DOHH2 (cell line): ENCODE measurements at regions not wholly inside any gene's neighbourhood (a gene's known extent, or its start where the extent isn't known, plus 50 kb on each side); places are given as distances from the start of the nearest gene placed in this dataset.

Experiments used
- H3F3A ChIP-seq: fragments of 200-600 bp; sonication (generic), shearing (Covaris generic); 2 replicates; pipeline ENCODE4 v1.6.0; 2016; ENCODE audit warnings: antibody characterized with exemption, mild to moderate bottlenecking; ENCODE audit not compliant: control insufficient read depth, insufficient read depth
- H3K27ac ChIP-seq: fragments of 200-600 bp; sonication (generic); 2 replicates; pipeline ENCODE4 v1.5.1; 2014; ENCODE audit warnings: low read depth, mild to moderate bottlenecking, low read length, moderate library complexity
- H3K27me3 ChIP-seq: fragments of 200-600 bp; sonication (generic); 2 replicates; pipeline ENCODE4 v1.6.1; 2014; ENCODE audit warnings: mild to moderate bottlenecking, low read length, mixed read lengths; ENCODE audit not compliant: control insufficient read depth
- H3K36me3 ChIP-seq: fragments of 200-600 bp; sonication (generic); 2 replicates; pipeline ENCODE4 v1.6.1; 2014; ENCODE audit warnings: mild to moderate bottlenecking, low read length, moderate library complexity, mixed read lengths; ENCODE audit not compliant: control insufficient read depth
- H3K4me1 ChIP-seq: fragments of 200-600 bp; sonication (generic); 2 replicates; pipeline ENCODE4 v1.6.1; 2014; ENCODE audit warnings: mild to moderate bottlenecking, low read length, mixed read lengths; ENCODE audit not compliant: control insufficient read depth
- H3K4me2 ChIP-seq: fragments of 200-600 bp; sonication (generic); 2 replicates; pipeline ENCODE4 v1.6.0; 2014; ENCODE audit warnings: mild to moderate bottlenecking, low read length, moderate library complexity
- H3K4me3 ChIP-seq: fragments of 200-600 bp; sonication (generic); 2 replicates; pipeline ENCODE4 v1.5.1; 2014; ENCODE audit warnings: mild to moderate bottlenecking, low read length, mixed read lengths
- H3K79me2 ChIP-seq: fragments of 200-600 bp; sonication (generic); 2 replicates; pipeline ENCODE4 v1.6.1; 2014; ENCODE audit warnings: mild to moderate bottlenecking, low read length, mixed read lengths; ENCODE audit not compliant: control insufficient read depth
- H3K9me2 ChIP-seq: fragments of 200-600 bp; sonication (generic); replicated peaks from 2 replicates; pipeline ENCODE4 v1.6.1; 2014; ENCODE audit warnings: mild to moderate bottlenecking, low read length, mixed read lengths; ENCODE audit not compliant: control insufficient read depth
- H3K9me3 ChIP-seq: fragments of 200-600 bp; sonication (generic); 2 replicates; pipeline ENCODE4 v1.6.1; 2014; ENCODE audit warnings: antibody characterized with exemption, low read length, mixed read lengths; ENCODE audit not compliant: control insufficient read depth, insufficient read depth
- H4K20me1 ChIP-seq: fragments of 200-600 bp; sonication (generic); 2 replicates; pipeline ENCODE4 v1.6.0; 2014; ENCODE audit warnings: low read depth, mild to moderate bottlenecking, antibody characterized with exemption, low read length, moderate library complexity; ENCODE audit not compliant: control insufficient read depth, insufficient read depth
- EZH2phosphoT487 ChIP-seq: fragments of 200-600 bp; sonication (generic); IDR thresholded peaks from 2 replicates; pipeline ENCODE4 v1.6.1; 2017; ENCODE audit warnings: borderline replicate concordance, mild to moderate bottlenecking, antibody characterized with exemption, low read length, moderate library complexity, mixed read lengths
- TF ChIP-seq, protein P1 (sequence below): fragments of 200-600 bp; sonication (generic); IDR thresholded peaks from one replicate; pipeline ENCODE4 v1.5.1; 2014; ENCODE audit warnings: antibody characterized with exemption, mild to moderate bottlenecking, low read depth, low read length; ENCODE audit not compliant: poor library complexity, severe bottlenecking

DNA sequence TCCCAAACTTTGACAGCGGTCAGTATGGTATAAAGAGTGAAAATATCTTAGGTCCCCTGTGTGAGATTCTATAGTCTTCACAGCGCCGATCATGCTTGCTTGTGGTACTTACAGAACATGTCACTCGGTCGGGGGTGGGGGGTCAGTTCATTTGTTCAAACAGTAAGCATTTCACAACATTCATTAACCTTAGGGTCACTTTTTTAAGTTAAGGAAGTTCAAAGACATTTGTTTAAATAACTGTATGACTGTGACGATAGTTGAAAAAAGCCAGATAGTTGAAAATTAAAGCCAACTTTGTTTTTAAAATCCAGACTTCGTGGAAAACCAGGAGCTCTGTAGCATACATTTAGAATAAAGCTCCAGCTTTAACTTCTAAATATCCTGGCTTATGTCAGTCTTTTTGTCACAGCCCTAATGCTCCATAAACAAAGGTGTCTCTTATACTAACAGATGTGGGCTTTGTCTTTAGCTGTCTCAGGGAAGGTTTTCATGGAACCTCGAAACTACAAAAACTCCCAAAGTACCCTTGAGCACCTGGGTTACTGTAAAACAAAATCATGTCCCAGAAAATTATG, 57.9 kb upstream of the PHACTR2 start:
- Histone ChIP-seq H3K4me3 (no peak overlapping the region), H3K4me2 (no peak overlapping the region), H3K9me2 (no peaks in the 10 kb centered on the region), H3K9me3 (no peaks in the 10 kb centered on the region), H4K20me1 (no peaks in the 10 kb centered on the region), H3K4me1 (no peaks in the 10 kb centered on the region), H3K79me2 (no peaks in the 10 kb centered on the region), H3K27ac (no peak overlapping the region), H3K36me3 (no peaks in the 10 kb centered on the region), H3F3A (no peaks in the 10 kb centered on the region), H3K27me3 (no peaks in the 10 kb centered on the region)
- TF ChIP-seq, protein P1, sequence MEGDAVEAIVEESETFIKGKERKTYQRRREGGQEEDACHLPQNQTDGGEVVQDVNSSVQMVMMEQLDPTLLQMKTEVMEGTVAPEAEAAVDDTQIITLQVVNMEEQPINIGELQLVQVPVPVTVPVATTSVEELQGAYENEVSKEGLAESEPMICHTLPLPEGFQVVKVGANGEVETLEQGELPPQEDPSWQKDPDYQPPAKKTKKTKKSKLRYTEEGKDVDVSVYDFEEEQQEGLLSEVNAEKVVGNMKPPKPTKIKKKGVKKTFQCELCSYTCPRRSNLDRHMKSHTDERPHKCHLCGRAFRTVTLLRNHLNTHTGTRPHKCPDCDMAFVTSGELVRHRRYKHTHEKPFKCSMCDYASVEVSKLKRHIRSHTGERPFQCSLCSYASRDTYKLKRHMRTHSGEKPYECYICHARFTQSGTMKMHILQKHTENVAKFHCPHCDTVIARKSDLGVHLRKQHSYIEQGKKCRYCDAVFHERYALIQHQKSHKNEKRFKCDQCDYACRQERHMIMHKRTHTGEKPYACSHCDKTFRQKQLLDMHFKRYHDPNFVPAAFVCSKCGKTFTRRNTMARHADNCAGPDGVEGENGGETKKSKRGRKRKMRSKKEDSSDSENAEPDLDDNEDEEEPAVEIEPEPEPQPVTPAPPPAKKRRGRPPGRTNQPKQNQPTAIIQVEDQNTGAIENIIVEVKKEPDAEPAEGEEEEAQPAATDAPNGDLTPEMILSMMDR = no peak
- no peak for TF ChIP-seq EZH2phosphoT487

DNA sequence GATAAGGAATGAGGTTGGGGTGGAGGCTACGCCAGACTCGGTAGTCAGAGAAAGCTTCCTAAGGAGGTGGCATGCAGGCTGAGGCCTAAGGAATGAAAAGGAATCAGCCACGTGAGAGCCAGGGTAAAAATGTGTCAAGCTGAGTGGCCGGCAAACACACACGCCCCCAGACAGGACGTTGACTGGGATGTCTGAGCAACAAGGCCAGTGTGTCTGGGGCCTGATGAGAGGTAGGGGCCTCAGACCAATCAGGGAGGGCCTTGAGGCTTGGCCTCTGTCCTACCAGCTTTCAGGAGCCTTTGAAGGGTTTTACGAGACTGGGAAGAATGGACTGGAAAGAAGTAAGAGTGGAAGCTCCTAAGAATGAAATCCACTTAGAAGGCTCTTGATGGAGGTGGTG, 61.0 kb upstream of the PHACTR2 start:
- TF ChIP-seq EZH2phosphoT487 = no peak
- TF ChIP-seq, protein P1 = no peak
- Histone ChIP-seq H3K27ac (no peak overlapping the region), H3F3A (no peaks in the 10 kb centered on the region)

DNA sequence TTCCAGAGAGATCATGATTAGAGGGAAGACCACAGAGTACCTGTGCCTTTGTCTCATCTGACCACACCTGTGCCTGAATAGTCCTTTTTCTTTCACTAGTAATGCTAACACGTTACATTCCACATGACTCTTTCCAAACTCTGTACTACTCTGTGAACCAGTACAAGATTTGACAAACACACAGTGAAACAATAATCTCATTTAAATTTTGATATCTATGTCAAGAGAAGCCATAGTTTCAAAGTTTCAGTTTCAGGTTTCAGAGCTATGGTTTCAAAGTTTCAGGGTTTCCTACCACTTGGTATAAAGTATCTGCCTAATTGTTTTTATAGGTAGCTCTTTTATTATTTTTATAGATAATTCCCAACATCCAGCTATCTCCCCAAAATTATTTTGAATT, 62.0 kb upstream of the PHACTR2 start:
- H3K9me3 ChIP-seq = no peaks in the 10 kb centered on the region
- TF ChIP-seq, protein P1 = no peak
- TF ChIP-seq EZH2phosphoT487 = no peak
- H3K27ac ChIP-seq = no peak overlapping the region

More for the DNA sequence above, 61.0 kb upstream of the PHACTR2 start:
- no peak overlapping the region for H3K4me2 ChIP-seq
- H3K79me2 ChIP-seq = no peaks in the 10 kb centered on the region
- H3K9me2 ChIP-seq = no peaks in the 10 kb centered on the region
- H3K36me3 ChIP-seq = no peaks in the 10 kb centered on the region
- peaks cover 4% of the 10 kb centered on the region; the same call in 1 of the 2 replicates for H3K4me1 ChIP-seq
- H3K4me3 ChIP-seq = no peak overlapping the region
- H3K9me3 ChIP-seq = no peaks in the 10 kb centered on the region
- no peaks in the 10 kb centered on the region for H4K20me1 ChIP-seq
- H3K27me3 ChIP-seq = no peaks in the 10 kb centered on the region

More for the DNA sequence above, 62.0 kb upstream of the PHACTR2 start:
- Histone ChIP-seq H3K36me3 (no peaks in the 10 kb centered on the region), H3K4me3 (no peak overlapping the region), H3K27me3 (no peaks in the 10 kb centered on the region), H3F3A (no peaks in the 10 kb centered on the region), H3K4me1 (peaks cover 4% of the 10 kb centered on the region; the same call in 1 of the 2 replicates), H3K79me2 (no peaks in the 10 kb centered on the region), H3K4me2 (no peak overlapping the region), H3K9me2 (no peaks in the 10 kb centered on the region), H4K20me1 (no peaks in the 10 kb centered on the region)
